SK-N-SH (cell line): ENCODE measurements at regions not wholly inside any gene's neighbourhood (a gene's known extent, or its start where the extent isn't known, plus 50 kb on each side); places are given as distances from the start of the nearest gene placed in this dataset.

Source experiments
- CTCF ChIA-PET: fragments of 300-600, 350-600 bp; formaldehyde crosslinking; extraction: SDS; loops from one replicate; lab custom pipeline; 2021; lab: Yijun Ruan, JAX
- POLR2A ChIA-PET: fragments of 350-600 bp; sonication (Branson Sonifier 250); formaldehyde crosslinking; extraction: SDS; loops from one replicate; lab custom pipeline; 2020; ENCODE audit warnings: antibody characterized with exemption, inconsistent platforms; lab: Yijun Ruan, JAX
- DNase-seq: peaks from one replicate; pipeline ENCODE4 v3.0.0; 2012
- H2AFZ ChIP-seq: fragments of 200-600 bp; sonication (generic); 2 replicates; pipeline ENCODE4 v1.8.1; 2016; ENCODE audit warnings: antibody characterized with exemption, mild to moderate bottlenecking, low read depth
- H3F3A ChIP-seq: fragments of 200-600 bp; sonication (generic); replicated peaks from 2 replicates; pipeline ENCODE3; 2016; ENCODE audit warnings: antibody characterized with exemption, mild to moderate bottlenecking; ENCODE audit not compliant: insufficient read depth
- H3K27ac ChIP-seq, 2 experiments: fragments of 200-500 bp in 1 of 2; fragments of 200-600 bp in 1 of 2; sonication (Bioruptor generic) in 1 of 2; sonication (generic), shearing (Covaris generic) in 1 of 2; 2 replicates each; pipeline versions ENCODE4 v1.5.1 to v1.6.1; 2014 to 2016; ENCODE audit warnings: low read depth in 2 of 2, inconsistent platforms in 1 of 2, low read length in 1 of 2, mild to moderate bottlenecking in 1 of 2, mixed read lengths in 1 of 2
- H3K27me3 ChIP-seq: fragments of 200-600 bp; sonication (generic), shearing (Covaris generic); 2 replicates; pipeline ENCODE4 v1.6.1; 2016; ENCODE audit warnings: mixed run types; ENCODE audit not compliant: insufficient read depth
- H3K36me3 ChIP-seq, 2 experiments: fragments of 200-500 bp in 1 of 2; fragments of 200-600 bp in 1 of 2; sonication (Bioruptor generic) in 1 of 2; sonication (generic) in 1 of 2; replicated peaks in 1 of 2; 2 replicates each; pipeline versions ENCODE3 to v1.5.1; 2014 to 2016; ENCODE audit warnings: low read length in 1 of 2, mild to moderate bottlenecking in 1 of 2; ENCODE audit not compliant: insufficient read depth in 2 of 2, control insufficient read depth in 1 of 2
- H3K4me1 ChIP-seq, 2 experiments: fragments of 200-500 bp in 1 of 2; fragments of 200-600 bp in 1 of 2; sonication (Bioruptor generic) in 1 of 2; sonication (generic), shearing (Covaris generic) in 1 of 2; 2 replicates each; pipeline versions ENCODE4 v1.5.1 to v1.6.1; 2014 to 2016; ENCODE audit warnings: low read depth in 1 of 2, low read length in 1 of 2, mixed run types in 1 of 2; ENCODE audit not compliant: insufficient read depth in 2 of 2, control insufficient read depth in 1 of 2
- H3K4me2 ChIP-seq: fragments of 200-600 bp; sonication (generic), shearing (Covaris generic); 2 replicates; pipeline ENCODE4 v1.6.1; 2017; ENCODE audit warnings: mixed run types
- H3K4me3 ChIP-seq, 2 experiments: fragments of 200-500 bp in 1 of 2; fragments of 200-600 bp in 1 of 2; sonication (Bioruptor generic) in 1 of 2; sonication (generic), shearing (Covaris generic) in 1 of 2; 2 replicates each; pipeline versions ENCODE4 v1.5.1 to v1.8.1; 2014 to 2016; ENCODE audit warnings: low read depth in 2 of 2, inconsistent platforms in 1 of 2, low read length in 1 of 2, mild to moderate bottlenecking in 1 of 2, mixed read lengths in 1 of 2, moderate library complexity in 1 of 2
- H3K79me2 ChIP-seq: fragments of 200-600 bp; sonication (generic); 2 replicates; pipeline ENCODE4 v1.8.1; 2017; ENCODE audit warnings: mild to moderate bottlenecking; ENCODE audit not compliant: insufficient read depth
- H3K9ac ChIP-seq: fragments of 200-600 bp; sonication (generic); 2 replicates; pipeline ENCODE4 v1.6.1; 2017; ENCODE audit warnings: mixed run types
- H3K9me2 ChIP-seq: fragments of 200-600 bp; sonication (generic); 2 replicates; pipeline ENCODE4 v1.6.1; 2017; ENCODE audit warnings: mixed run types
- H3K9me3 ChIP-seq: fragments of 200-600 bp; sonication (generic); 2 replicates; pipeline ENCODE4 v1.6.1; 2017; ENCODE audit warnings: mixed run types, mild to moderate bottlenecking, moderate library complexity
- H4K20me1 ChIP-seq: fragments of 200-600 bp; sonication (generic); 2 replicates; pipeline ENCODE4 v1.6.1; 2017; ENCODE audit warnings: mild to moderate bottlenecking, mixed run types; ENCODE audit not compliant: insufficient read depth
- CHD2 ChIP-seq: fragments of 150-350 bp; IDR thresholded peaks from 2 replicates; pipeline ENCODE4 v1.6.1; 2018; ENCODE audit warnings: low read length; ENCODE audit not compliant: partially characterized antibody
- ELF1 ChIP-seq: IDR thresholded peaks from 2 replicates; pipeline ENCODE4 v1.4.0; 2012
- EP300 ChIP-seq, 2 experiments: IDR thresholded peaks; 2 replicates each; pipeline versions ENCODE4 v1.4.0 to v1.6.1; 2012; ENCODE audit warnings: borderline replicate concordance in 1 of 2, low read depth in 1 of 2, low read length in 1 of 2
- EZH2phosphoT487 ChIP-seq: fragments of 200-600 bp; sonication (generic); IDR thresholded peaks from 2 replicates; pipeline ENCODE4 v1.6.1; 2017; ENCODE audit warnings: low read depth, mixed run types, mild to moderate bottlenecking, antibody characterized with exemption, moderate library complexity, borderline replicate concordance
- FOSL2 ChIP-seq: IDR thresholded peaks from 2 replicates; pipeline ENCODE4 v1.4.0; 2012; ENCODE audit warnings: low read depth, mild to moderate bottlenecking, moderate library complexity, borderline replicate concordance
- FOXM1 ChIP-seq: IDR thresholded peaks from 2 replicates; pipeline ENCODE4 v1.4.0; 2012; ENCODE audit warnings: low read depth, mild to moderate bottlenecking
- MEF2A ChIP-seq: IDR thresholded peaks from 2 replicates; pipeline ENCODE4 v1.4.0; 2012; ENCODE audit warnings: low read depth, borderline replicate concordance
- POLR2AphosphoS5 ChIP-seq: IDR thresholded peaks from 2 replicates; pipeline ENCODE4 v1.6.1; 2012; ENCODE audit warnings: low read depth, low read length
- RCOR1 ChIP-seq: fragments of 150-350 bp; IDR thresholded peaks from 2 replicates; pipeline ENCODE4 v1.6.1; 2017; ENCODE audit warnings: antibody characterized with exemption, low read length
- RXRA ChIP-seq: IDR thresholded peaks from 2 replicates; pipeline ENCODE4 v1.4.0; 2012; ENCODE audit warnings: low read depth, mild to moderate bottlenecking, borderline replicate concordance
- SMC3 ChIP-seq: IDR thresholded peaks from 2 replicates; pipeline ENCODE4 v1.6.1; 2012; ENCODE audit warnings: low read depth, low read length, improper control_type of control experiment
- TAF1 ChIP-seq: IDR thresholded peaks from 2 replicates; pipeline ENCODE4 v1.6.1; 2012; ENCODE audit warnings: low read depth, mild to moderate bottlenecking, low read length, moderate library complexity, borderline replicate concordance
- TEAD4 ChIP-seq: IDR thresholded peaks from 2 replicates; pipeline ENCODE4 v1.4.0; 2012; ENCODE audit warnings: mild to moderate bottlenecking, borderline replicate concordance; ENCODE audit not compliant: insufficient read depth
- YY1 ChIP-seq: IDR thresholded peaks from 2 replicates; pipeline ENCODE4 v1.4.0; 2012; ENCODE audit warnings: low read depth, mild to moderate bottlenecking
- WGBS: methylation state at CpG from one replicate; pipeline ENCODE4 v1.1.6; 2017; ENCODE audit warnings: low lambda C conversion rate; 5-methylcytosine and 5-hydroxymethylcytosine counted together
- TF ChIP-seq, protein P1 (sequence below): IDR thresholded peaks from 2 replicates; pipeline ENCODE4 v1.6.1; 2012; ENCODE audit warnings: mild to moderate bottlenecking, low read depth, low read length, moderate library complexity
- TF ChIP-seq, protein P2 (sequence below): fragments of 200-600 bp; sonication (generic); IDR thresholded peaks from 2 replicates; pipeline ENCODE4 v1.6.1; 2017; ENCODE audit warnings: antibody characterized with exemption, mild to moderate bottlenecking, moderate library complexity
- TF ChIP-seq, protein P3 (sequence below): IDR thresholded peaks from 2 replicates; pipeline ENCODE4 v1.4.0; 2012; ENCODE audit warnings: low read depth, borderline replicate concordance
- TF ChIP-seq, protein P4 (sequence below): IDR thresholded peaks from 2 replicates; pipeline ENCODE4 v1.4.0; 2012; ENCODE audit warnings: low read depth
- TF ChIP-seq, protein P5 (sequence below): IDR thresholded peaks from 2 replicates; pipeline ENCODE4 v1.4.0; 2012; ENCODE audit warnings: low read depth, borderline replicate concordance

DNA sequence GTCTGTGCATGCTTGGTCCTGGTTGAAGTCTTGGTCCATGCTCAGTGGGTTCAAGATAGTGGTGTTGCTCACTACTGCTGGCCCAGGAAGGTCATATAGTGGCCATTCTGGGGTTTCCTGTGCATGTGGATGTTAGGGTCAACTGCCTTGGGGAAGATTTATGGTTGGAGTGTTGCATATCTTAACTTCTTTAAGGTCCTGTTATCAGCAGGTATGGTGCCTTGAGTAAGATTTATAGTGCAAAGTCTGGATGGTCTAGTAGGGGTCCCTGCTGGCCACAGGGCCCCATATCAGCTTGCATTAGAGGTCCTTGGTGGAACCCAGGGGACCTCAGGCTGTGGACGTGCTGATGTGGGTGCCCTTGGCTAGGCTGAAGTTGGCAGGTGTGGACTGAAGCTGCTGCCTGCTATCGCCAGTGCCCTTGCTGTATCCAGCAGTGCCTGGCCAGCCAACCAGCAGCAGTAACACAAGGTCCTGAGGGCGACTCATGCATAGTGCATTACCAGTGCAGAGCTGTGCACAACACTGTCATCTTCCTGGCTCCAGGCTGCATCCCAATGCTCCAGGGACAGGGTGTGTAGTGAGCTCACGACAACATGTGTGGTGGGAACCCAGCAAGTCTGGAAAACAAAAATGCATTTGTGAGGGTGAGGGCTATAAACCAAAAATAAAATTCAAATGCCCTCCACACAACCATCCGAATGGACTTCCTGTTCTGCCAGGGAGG is 61.0 kb downstream of the BEX3 start:
- H3K79me2 ChIP-seq = no peaks in the 10 kb centered on the region
- 48% methylated on average over 4 of the region's 5 CpGs for WGBS
- H3F3A ChIP-seq = no peaks in the 10 kb centered on the region
- no peak overlapping the region for H3K27ac ChIP-seq
- H2AFZ ChIP-seq = no peak overlapping the region
- H3K9ac ChIP-seq = no peak overlapping the region
- CTCF ChIA-PET = no interaction called here
- H3K4me2 ChIP-seq = no peak overlapping the region
- no peaks in the 10 kb centered on the region for H3K36me3 ChIP-seq
- TF ChIP-seq MEF2A (no peak), ELF1 (no peak), SMC3 (no peak), EZH2phosphoT487 (no peak), TAF1 (no peak), POLR2AphosphoS5 (no peak), EP300 (IDR thresholded peaks at IDR 0.05; ENCODE audit: borderline replicate concordance in 1 of 2, low read depth in 1 of 2, low read length in 1 of 2) (no peak), RXRA (no peak), CHD2 (no peak), TEAD4 (no peak), FOSL2 (no peak), RCOR1 (no peak), FOXM1 (no peak), YY1 (no peak)
- TF ChIP-seq, protein P1, sequence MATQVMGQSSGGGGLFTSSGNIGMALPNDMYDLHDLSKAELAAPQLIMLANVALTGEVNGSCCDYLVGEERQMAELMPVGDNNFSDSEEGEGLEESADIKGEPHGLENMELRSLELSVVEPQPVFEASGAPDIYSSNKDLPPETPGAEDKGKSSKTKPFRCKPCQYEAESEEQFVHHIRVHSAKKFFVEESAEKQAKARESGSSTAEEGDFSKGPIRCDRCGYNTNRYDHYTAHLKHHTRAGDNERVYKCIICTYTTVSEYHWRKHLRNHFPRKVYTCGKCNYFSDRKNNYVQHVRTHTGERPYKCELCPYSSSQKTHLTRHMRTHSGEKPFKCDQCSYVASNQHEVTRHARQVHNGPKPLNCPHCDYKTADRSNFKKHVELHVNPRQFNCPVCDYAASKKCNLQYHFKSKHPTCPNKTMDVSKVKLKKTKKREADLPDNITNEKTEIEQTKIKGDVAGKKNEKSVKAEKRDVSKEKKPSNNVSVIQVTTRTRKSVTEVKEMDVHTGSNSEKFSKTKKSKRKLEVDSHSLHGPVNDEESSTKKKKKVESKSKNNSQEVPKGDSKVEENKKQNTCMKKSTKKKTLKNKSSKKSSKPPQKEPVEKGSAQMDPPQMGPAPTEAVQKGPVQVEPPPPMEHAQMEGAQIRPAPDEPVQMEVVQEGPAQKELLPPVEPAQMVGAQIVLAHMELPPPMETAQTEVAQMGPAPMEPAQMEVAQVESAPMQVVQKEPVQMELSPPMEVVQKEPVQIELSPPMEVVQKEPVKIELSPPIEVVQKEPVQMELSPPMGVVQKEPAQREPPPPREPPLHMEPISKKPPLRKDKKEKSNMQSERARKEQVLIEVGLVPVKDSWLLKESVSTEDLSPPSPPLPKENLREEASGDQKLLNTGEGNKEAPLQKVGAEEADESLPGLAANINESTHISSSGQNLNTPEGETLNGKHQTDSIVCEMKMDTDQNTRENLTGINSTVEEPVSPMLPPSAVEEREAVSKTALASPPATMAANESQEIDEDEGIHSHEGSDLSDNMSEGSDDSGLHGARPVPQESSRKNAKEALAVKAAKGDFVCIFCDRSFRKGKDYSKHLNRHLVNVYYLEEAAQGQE = no peak
- TF ChIP-seq, protein P2, sequence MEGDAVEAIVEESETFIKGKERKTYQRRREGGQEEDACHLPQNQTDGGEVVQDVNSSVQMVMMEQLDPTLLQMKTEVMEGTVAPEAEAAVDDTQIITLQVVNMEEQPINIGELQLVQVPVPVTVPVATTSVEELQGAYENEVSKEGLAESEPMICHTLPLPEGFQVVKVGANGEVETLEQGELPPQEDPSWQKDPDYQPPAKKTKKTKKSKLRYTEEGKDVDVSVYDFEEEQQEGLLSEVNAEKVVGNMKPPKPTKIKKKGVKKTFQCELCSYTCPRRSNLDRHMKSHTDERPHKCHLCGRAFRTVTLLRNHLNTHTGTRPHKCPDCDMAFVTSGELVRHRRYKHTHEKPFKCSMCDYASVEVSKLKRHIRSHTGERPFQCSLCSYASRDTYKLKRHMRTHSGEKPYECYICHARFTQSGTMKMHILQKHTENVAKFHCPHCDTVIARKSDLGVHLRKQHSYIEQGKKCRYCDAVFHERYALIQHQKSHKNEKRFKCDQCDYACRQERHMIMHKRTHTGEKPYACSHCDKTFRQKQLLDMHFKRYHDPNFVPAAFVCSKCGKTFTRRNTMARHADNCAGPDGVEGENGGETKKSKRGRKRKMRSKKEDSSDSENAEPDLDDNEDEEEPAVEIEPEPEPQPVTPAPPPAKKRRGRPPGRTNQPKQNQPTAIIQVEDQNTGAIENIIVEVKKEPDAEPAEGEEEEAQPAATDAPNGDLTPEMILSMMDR = no peak
- TF ChIP-seq, protein P3, sequence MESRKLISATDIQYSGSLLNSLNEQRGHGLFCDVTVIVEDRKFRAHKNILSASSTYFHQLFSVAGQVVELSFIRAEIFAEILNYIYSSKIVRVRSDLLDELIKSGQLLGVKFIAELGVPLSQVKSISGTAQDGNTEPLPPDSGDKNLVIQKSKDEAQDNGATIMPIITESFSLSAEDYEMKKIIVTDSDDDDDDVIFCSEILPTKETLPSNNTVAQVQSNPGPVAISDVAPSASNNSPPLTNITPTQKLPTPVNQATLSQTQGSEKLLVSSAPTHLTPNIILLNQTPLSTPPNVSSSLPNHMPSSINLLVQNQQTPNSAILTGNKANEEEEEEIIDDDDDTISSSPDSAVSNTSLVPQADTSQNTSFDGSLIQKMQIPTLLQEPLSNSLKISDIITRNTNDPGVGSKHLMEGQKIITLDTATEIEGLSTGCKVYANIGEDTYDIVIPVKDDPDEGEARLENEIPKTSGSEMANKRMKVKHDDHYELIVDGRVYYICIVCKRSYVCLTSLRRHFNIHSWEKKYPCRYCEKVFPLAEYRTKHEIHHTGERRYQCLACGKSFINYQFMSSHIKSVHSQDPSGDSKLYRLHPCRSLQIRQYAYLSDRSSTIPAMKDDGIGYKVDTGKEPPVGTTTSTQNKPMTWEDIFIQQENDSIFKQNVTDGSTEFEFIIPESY = no peak
- TF ChIP-seq, protein P4, sequence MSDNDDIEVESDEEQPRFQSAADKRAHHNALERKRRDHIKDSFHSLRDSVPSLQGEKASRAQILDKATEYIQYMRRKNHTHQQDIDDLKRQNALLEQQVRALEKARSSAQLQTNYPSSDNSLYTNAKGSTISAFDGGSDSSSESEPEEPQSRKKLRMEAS = no peak
- TF ChIP-seq, protein P5, sequence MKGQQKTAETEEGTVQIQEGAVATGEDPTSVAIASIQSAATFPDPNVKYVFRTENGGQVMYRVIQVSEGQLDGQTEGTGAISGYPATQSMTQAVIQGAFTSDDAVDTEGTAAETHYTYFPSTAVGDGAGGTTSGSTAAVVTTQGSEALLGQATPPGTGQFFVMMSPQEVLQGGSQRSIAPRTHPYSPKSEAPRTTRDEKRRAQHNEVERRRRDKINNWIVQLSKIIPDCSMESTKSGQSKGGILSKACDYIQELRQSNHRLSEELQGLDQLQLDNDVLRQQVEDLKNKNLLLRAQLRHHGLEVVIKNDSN = no peak
- TF ChIP-seq, all 33 proteins: peak for 0
- Histone ChIP-seq H3K27me3 (no peaks in the 10 kb centered on the region; the same call in 1 of the 2 replicates), H4K20me1 (no peaks in the 10 kb centered on the region), H3K9me3 (no peaks in the 10 kb centered on the region), H3K9me2 (no peaks in the 10 kb centered on the region), H3K4me1 (no peaks in the 10 kb centered on the region), H3K4me3 (no peak overlapping the region)
- POLR2A ChIA-PET = no interaction called here
- DNase-seq = no peak
